Activated gamma-delta T cell treated with Interleukin-2 at 50 U/mL for 16 hours (primary cell): ENCODE measurements at regions not wholly inside any gene's neighbourhood (a gene's known extent, or its start where the extent isn't known, plus 50 kb on each side); places are given as distances from the start of the nearest gene placed in this dataset.
A peak's percentile ranks its signal among the peaks of the same experiment; 100 is the strongest.
"Not testable (repeated sequence)": the region's sequence is repeated elsewhere in the genome, so short reads cannot be mapped to it uniquely, and the experiment has no call there.

Experiments
- DNase-seq: peaks from one replicate; pipeline ENCODE4 v3.0.0-alpha.2; 2020

DNA sequence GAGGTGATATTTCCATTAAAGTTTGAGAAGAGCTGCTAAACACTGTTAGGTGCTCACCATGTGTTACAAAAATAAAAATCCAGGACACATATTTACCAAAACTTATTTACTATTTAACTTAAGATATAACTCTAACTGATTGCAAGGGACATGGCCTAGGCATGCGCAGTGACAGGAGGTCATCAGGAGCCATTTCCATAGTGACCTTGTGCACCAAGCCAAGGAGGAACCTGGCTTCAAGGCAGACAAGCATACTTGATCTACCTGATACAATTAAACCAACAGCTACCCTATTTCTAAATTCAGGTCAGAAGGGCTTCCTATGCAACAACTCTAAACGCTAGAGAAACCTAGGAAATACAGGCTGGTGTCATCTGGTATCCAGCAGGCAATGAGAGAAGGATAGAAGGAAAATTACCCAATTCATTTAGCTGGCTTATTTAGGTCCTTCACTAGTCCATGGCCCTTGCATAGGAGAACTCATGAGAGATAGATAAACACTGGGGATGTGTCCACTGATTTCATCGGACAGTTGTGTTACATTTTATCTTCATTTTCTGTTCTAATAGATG, 134.4 kb downstream of the FOXB1 start:
- no peak for DNase-seq

GRCh38 chr15:60152386-60152785, 148.3 kb downstream of the FOXB1 start:
- DNase-seq: no peak

- no peak for DNase-seq
Observed at GRCh38 chr15:60154764-60155325, 150.7 kb downstream of the FOXB1 start.

GRCh38 chr15:60155661-60156060, 151.6 kb downstream of the FOXB1 start:
- DNase-seq: no peak

DNA sequence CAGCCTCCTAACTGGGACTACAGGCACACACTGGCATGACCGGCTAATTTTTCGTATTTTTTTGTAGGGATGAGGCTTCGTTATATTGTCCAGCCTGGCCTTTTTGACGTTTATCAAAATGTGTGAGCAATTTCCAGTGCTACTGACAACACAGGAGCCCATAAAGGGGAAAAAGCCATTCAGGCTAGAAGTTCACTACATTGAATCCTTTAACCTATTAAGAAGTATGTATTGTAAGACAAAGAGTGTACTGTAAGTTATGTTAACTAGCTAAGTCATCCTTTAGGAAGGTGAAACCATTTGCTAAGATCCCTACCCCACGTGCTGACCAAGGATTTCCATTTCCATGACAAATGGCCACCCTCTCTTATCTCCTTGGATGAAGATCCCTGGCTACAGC, 156.8 kb downstream of the FOXB1 start:
- DNase-seq: no peak

GRCh38 chr15:60161704-60162103, 157.6 kb downstream of the FOXB1 start:
- no peak for DNase-seq

GRCh38 chr15:60162251-60162967, 158.3 kb downstream of the FOXB1 start:
- no peak for DNase-seq

- DNase-seq: no peak
Observed at GRCh38 chr15:60162968-60163355, 158.9 kb downstream of the FOXB1 start.

GRCh38 chr15:60165111-60165510, 161.0 kb downstream of the FOXB1 start:
- no peak for DNase-seq

DNA sequence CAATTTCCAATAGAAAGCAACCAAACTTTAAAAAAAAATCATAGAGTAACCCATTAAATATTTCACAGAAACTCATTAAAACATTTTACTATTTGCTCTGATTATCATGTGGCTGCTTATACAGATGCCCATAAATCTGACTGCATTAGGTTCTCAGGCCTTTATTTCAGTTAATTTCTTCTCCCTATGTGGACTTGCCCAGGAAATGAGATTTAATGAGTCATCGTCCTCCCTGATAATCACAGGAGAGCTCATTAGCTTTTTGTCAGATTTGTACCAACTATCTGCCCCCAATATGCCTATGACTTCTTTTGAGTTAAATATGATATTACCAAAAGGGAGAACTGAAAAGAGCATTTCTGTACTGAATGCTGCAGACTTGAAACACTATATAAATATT, 168.0 kb downstream of the FOXB1 start:
- DNase-seq: no peak

- DNase-seq: peak; percentile 31
Observed at GRCh38 chr15:60179786-60180391, 175.8 kb downstream of the FOXB1 start.

GRCh38 chr15:60181957-60182356, 177.8 kb downstream of the FOXB1 start:
- DNase-seq: not testable (repeated sequence)

- no peak for DNase-seq
Observed at GRCh38 chr15:60183366-60183765, 179.3 kb downstream of the FOXB1 start.

DNA sequence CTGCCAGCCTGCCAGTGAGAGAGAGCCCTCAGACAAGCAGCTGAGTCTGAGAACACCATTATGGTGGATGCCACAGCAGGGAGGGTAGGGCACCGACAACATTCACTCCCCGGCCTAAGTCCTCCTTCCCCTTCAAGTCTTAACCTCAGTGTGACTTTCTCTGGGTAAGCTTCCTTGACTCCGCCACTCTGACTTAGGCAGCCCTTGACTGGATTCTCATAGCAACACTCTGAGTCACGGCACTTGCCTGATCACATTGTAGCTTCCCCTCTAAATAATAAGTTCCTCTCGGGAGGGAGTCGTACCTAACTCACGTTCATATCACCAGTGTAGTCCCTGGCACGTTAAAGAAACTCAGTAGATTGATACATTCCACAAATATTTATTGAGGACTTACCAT, 180.5 kb downstream of the FOXB1 start:
- DNase-seq: no peak

DNA sequence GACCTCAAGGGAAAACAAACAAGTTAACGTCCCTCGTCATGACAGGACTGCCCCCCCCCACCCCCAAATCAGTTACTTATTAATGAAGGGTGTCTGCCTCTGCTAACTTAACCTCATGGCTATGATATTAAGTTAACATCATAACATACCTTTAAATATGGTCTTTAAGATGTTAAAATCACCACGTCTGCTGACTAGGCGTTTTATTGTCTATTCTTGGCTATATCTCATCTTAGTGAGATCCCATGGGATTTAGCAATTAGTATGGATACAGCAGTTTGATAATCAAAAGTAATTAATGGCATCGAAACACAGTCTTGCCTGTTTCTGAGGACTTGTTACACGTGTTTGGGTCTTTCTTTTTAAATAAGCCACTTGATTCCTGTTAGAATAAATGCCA, 186.9 kb downstream of the FOXB1 start:
- DNase-seq: no peak

- DNase-seq: no peak
Observed at GRCh38 chr15:60191821-60192220, 187.7 kb downstream of the FOXB1 start.

GRCh38 chr15:60195611-60196010, 191.5 kb downstream of the FOXB1 start:
- no peak for DNase-seq

GRCh38 chr15:60204131-60204885, 193.5 kb downstream of the ANXA2 start:
- DNase-seq: no peak

DNA sequence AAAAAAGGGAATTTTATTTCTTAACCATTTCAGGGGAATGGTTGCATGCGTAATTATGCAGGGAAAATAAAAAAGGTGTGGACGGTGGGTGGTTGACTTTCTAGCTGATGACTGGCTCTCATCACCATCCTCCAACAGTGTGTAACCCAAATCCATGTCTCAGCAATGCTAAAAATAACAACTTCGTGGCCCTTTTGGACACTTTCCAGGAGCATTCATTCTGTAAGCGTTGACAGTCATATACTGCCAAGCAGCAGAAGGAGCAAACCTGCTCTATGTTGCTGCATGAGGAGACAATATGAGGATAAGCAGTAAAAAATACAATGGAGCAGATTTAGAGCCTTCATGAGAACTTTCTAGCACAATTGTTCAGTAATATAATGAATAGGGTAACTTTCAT, 189.1 kb downstream of the ANXA2 start:
- DNase-seq: no peak

GRCh38 chr15:60212536-60212935, 185.2 kb downstream of the ANXA2 start:
- DNase-seq: no peak

- DNase-seq: no peak
Observed at GRCh38 chr15:60213377-60214000, 184.3 kb downstream of the ANXA2 start.

GRCh38 chr15:60214201-60214600, 183.6 kb downstream of the ANXA2 start:
- DNase-seq: no peak
